HTR-8/SVneo (cell line): ENCODE measurements at regions not wholly inside any gene's neighbourhood (a gene's known extent, or its start where the extent isn't known, plus 50 kb on each side); places are given as distances from the start of the nearest gene placed in this dataset.
"Not testable (repeated sequence)": the region's sequence is repeated elsewhere in the genome, so short reads cannot be mapped to it uniquely, and the experiment has no call there.

Experiments
- DNase-seq: peaks from one replicate; pipeline ENCODE4 v3.0.0; 2011; ENCODE audit warnings: low spot score, mixed read lengths; ENCODE audit not compliant: insufficient read length
- FAIRE-seq: peaks from 2 replicates; lab custom pipeline; 2011; peaks lifted over from hg19 to GRCh38; lab: Jason Lieb, UNC

DNA sequence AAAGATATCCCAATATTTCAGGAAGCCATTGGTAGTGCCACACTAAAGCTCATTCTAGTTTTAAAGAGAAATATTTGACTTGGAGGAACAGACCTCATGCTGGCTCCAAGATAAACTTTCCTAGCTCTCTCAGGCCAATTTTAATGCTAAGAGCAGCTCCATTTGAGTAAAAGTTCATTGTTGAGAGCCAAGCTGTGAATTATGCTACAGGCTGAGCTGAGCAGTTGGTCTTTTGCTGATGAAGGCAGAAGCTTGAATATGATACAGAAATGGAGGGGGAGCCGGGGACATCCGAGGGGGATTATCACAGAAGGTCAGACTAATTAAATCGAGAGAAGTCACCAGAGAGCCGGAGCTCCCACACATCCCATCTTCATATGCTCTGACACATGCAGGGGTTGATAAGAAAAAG lies 175.7 kb upstream of the AUTS2 start:
- no peak for FAIRE-seq

GRCh38 chr7:69426705-69427104 lies 171.6 kb upstream of the AUTS2 start:
- FAIRE-seq (no peak), DNase-seq (no peak)

More for the DNA sequence above, 175.7 kb upstream of the AUTS2 start:
- DNase-seq, result no peak

DNA sequence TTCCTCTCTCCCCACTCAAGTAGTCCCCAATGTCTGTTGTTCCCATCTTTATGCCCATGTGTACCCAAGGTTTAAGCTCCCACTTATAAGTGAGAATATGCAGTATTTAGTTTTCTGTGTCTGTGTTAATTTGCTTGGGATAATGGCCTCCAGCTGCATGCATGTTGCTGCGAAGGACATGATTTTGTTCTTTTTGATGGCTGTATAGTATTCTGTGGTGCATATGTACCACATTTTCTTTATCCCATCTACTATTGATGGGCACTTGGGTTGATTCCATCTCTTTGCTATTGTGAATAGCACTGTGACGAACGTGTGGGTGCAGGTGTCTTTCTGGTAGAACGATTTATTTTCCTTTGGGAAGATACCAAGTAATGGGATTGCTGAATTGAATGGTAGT lies 170.2 kb upstream of the AUTS2 start:
- FAIRE-seq (no peak), DNase-seq (no peak)

- DNase-seq (no peak), FAIRE-seq (no peak)
Observed at GRCh38 chr7:69429911-69430383, 168.3 kb upstream of the AUTS2 start.

DNA sequence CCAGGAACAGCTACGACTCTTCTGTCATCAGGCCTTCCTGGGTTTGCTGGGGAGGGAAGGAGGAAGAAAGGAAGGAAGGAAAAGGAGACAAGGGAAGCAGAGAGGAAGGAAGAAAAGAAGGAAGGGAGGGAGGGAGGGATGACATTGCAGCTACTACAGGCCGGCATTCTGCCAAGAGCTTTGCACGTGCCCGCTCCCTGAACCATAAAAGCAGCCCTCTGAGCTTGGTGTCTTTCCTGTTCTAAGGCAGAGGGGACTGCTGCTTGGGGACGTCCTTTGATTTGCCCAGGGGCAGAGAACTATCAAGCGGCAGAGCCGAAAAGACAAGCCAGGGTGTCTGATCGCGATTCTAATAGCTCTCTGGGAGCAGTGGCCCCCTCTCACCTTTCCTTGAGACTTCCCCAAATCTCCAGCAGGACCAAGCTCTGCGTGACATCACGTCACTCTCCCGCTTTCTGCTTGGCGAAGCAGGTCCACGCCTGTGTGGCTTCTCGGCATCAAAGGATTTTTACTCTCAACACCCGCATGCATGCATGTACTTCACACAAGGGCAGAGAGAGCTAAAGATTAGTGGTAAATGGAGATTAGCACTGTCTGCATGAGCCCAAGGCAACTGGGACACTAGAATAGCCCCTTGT lies 167.8 kb upstream of the AUTS2 start:
- DNase-seq (no peak), FAIRE-seq (no peak)

DNA sequence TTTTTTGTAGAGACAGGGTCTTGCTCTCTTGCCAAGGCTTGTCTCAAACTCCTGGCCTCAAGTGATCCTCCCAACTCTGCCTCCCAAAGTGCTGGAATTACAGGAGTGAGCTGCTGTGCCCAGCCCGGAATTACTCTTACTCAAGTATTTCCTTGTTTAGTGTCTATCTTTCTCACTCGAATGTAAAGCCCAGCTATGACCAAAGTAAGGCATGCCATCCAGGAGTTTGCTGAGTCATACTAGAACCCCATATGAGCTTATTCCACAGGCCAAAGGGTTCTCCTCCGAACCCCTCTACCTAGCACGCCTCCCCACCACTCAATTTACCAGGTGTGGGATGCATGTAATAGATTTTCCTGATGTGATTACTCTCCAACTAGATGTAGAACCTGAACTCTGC lies 166.6 kb upstream of the AUTS2 start:
- FAIRE-seq (no peak), DNase-seq (no peak)

GRCh38 chr7:69432276-69432675 lies 166.0 kb upstream of the AUTS2 start:
- FAIRE-seq, DNase-seq: not testable (repeated sequence)

- FAIRE-seq, result no peak
- DNase-seq, result no peak
Observed at GRCh38 chr7:69433081-69433480, 165.2 kb upstream of the AUTS2 start.

- no peak for FAIRE-seq
- no peak for DNase-seq
Observed at GRCh38 chr7:69434398-69434815, 163.9 kb upstream of the AUTS2 start.

DNA sequence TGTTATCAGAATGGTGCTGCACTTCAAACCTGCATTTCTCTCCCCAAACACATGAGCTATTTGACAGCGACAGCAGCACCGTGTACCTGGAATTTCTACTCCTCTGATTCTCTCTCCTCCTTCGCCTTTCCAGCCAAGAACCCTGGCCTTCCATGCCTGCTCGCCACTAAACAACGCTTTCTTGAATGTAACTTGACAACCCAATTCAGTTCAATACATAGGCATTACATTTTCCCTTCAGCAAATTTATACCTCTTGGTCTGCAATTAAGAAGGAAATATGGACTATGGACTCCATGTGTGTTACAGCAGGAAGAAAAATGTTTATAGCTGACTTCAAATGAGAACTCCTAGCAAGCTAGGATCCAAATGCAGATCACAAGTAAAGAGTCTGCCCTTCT lies 162.6 kb upstream of the AUTS2 start:
- DNase-seq (no peak), FAIRE-seq (no peak)

DNA sequence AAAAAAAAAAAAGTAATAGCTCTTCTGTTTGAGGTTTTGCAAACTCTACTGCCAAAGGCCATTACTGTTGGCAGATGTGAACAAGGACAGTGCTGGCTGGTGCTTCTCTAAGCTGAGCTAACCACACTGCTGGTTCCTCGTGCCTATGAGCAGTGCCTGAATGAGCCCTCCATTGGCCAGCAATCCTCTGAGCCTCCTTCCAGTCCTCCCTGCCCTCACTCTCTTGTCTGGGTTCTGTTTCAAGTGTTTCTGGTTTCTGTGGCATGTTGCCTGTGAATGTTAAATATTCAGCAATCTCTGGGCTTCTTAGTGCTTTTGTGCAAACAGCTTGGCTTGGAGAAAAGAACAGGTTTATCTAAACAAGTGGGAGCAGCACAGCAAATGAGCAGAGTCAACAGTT lies 161.3 kb upstream of the AUTS2 start:
- DNase-seq (no peak), FAIRE-seq (no peak)

DNA sequence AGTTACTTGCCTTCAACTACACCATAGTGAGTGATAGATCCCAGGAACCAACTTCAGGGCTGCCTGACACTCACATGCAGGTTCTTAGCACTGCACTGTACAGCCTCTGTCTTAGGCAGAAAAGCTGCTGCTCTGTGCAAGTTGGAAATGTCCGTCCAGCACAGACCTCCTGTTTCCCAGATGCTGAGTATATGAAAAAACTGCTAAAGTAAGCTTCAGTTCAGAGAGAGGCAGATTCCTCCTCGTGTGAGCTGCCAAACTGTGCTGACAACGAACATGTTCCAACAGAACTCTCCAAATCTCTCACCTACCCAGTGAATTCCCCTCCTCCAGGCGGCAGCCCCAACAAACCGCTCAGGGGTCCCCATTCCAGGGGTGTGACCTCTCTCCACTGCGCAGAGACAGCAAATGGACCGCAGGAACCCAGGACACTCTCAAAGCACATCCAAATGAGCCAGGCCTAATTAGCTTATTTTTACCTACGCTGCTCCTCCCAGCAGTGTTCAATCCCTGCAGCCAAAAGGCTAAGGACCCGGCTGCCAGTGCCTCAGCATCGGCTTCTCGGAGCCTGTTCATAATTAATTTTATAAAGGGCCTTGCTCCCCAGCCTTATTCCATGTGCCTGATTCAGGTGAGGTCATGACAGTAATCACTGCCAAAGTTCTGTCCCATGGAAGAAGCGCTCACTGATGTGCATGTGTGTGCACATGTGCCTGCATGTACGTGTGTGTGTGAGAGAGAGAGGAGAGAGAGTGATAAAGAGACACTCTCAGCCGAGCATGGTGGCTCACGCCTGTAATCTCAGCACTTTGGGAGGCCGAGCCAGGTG lies 159.5 kb upstream of the AUTS2 start:
- no peak for DNase-seq
- no peak for FAIRE-seq

GRCh38 chr7:69439636-69440325 lies 158.5 kb upstream of the AUTS2 start:
- no peak for FAIRE-seq
- no peak for DNase-seq

DNA sequence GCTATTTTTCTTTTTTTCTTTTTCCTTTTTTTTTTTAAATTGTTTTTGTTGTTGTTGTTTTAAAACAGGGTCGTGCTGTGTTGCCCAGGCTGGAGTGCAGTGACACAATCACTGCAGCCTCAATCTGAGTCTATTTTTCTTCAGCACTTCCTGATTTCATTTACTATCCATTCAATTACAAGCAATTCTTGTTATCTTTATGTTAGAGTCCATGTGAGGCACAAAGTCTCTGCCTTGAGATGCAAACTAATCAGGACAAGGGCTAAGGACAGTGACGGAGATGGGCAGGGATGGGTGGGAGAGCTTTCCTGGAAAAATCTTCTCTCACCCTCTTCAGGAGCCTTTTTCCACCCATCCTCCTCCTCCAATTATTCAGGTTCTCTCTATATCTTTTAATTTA lies 157.3 kb upstream of the AUTS2 start:
- FAIRE-seq (no peak), DNase-seq (no peak)

GRCh38 chr7:69443136-69443535 lies 155.1 kb upstream of the AUTS2 start:
- FAIRE-seq (no peak), DNase-seq (no peak)

DNA sequence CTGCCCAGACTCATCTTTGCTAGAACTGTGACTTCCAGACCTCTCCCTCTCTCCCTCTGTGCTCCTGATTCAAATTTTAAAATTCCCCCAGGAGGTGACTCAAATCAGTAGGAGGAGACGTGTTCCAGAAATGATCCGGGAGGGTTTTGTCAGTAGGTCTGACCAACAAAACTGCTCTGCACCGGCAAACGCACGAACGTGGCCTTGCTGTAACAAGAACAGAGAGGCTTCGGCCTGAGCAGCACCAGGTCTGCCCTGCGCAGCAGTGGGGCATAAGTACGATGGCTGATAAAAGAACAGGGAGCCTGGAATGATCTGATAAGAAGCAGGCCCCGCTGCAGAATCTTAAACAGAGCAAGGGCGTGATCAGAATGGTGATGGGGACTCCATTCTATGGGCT lies 152.7 kb upstream of the AUTS2 start:
- no peak for DNase-seq
- FAIRE-seq, result no peak

DNA sequence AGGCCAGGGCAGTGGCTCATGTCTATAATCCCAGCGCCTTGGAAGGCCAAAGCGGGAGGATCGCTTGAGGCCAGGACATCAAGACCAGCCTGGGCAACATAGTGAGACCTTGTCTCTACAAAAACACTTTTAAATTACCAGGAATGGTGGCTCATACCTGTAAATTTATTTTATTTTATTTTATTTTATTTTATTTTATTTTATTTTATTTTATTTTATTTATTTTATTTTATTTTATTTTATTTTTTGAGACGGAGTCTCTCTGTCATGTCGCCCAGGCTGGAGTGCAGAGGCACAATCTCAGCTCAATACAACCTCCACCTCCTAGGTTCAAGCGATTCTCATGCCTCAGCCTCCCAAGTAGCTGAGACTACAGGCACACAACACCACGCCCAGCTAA lies 152.1 kb upstream of the AUTS2 start:
- not testable (repeated sequence) for DNase-seq, FAIRE-seq

DNA sequence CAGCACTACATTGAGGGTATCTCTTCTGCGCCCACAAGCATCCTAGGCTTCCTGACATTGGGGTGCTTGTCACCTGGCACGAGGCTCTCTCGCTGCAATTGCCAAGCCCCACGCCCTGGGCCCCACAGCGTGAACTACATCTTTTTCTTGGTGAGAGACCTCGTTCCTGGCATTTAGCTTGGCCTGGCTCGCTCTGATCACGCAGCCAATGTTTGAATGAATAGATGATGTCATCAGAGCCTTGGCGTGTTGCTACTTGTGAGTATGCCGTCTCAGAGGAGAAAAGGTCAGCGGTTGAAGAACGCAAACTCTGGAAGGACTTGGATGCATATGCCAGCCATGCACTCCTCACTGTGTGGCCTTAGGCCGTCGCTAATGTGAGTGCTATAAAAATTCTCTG lies 150.2 kb upstream of the AUTS2 start:
- DNase-seq (no peak), FAIRE-seq (no peak)

- DNase-seq, result no peak
- no peak for FAIRE-seq
Observed at GRCh38 chr7:69450456-69450855, 147.8 kb upstream of the AUTS2 start.

DNA sequence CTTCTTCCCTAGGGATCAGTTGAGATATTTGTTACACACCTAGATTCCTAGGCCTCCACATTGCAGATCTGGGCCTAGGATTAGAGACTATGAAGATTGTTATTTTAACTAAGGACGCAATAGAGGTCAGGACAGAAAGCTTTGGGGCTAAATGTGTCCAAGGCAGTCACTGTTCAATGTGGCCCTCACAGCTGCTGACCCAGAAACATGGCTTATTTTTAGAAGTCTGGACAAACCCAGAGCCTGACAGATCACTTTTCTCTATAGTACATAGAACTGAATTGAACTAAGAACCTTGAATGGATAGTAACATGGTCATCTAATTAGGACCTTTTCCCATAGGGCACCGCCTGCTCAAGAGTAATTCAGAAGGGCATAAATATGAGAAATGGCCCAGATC lies 146.6 kb upstream of the AUTS2 start:
- FAIRE-seq (no peak), DNase-seq (no peak)

DNA sequence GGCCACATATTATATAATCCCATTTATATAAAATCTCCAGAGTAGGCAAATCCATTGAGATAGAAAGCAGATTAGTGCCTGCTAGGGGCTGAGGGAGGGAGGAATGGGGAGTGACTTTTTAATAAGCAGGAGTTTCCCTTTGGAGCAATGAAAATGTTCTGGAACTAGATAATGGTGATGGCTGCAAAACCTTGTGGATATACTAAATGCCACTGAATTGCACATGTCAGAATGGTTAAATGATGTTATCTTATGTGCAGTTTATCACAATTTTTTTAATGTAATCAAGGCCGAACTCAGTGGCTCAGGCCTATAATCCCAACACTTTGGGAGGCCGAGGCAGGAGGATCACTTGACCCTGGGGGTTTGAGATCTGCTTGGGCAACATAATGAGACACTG lies 145.5 kb upstream of the AUTS2 start:
- no peak for DNase-seq
- FAIRE-seq, result no peak
